Muscle of leg (tissue), 3 donors: ENCODE measurements at regions not wholly inside any gene's neighbourhood (a gene's known extent, or its start where the extent isn't known, plus 50 kb on each side); places are given as distances from the start of the nearest gene placed in this dataset.
A peak's percentile ranks its signal among the peaks of the same experiment; 100 is the strongest.

Source experiments
- DNase-seq: peaks from one replicate; pipeline ENCODE4 v3.0.0; 2013
- H3K27ac ChIP-seq: one replicate; pipeline ENCODE4 v1.5.1; 2013; ENCODE audit warnings: mild to moderate bottlenecking, low read length, control low read depth
- H3K27me3 ChIP-seq: one replicate; pipeline ENCODE4 v1.6.1; 2013; ENCODE audit warnings: low read length; ENCODE audit not compliant: control insufficient read depth, insufficient read depth
- H3K36me3 ChIP-seq: one replicate; pipeline ENCODE4 v1.6.1; 2013; ENCODE audit warnings: low read length; ENCODE audit not compliant: control insufficient read depth, insufficient read depth
- H3K4me1 ChIP-seq: one replicate; pipeline ENCODE4 v1.6.1; 2013; ENCODE audit warnings: low read length; ENCODE audit not compliant: control insufficient read depth, insufficient read depth
- H3K4me3 ChIP-seq: one replicate; pipeline ENCODE4 v1.5.1; 2013; ENCODE audit warnings: low read length, control low read depth
- H3K9me3 ChIP-seq: replicated peaks from 2 replicates; pipeline ENCODE4 v1.6.1; 2013; ENCODE audit warnings: low read depth, low read length; ENCODE audit not compliant: control insufficient read depth
- WGBS: methylation state at CpG from one replicate; pipeline ENCODE4 v1.1.5; 2013; ENCODE audit warnings: missing lambda C conversion rate; ENCODE audit not compliant: insufficient coverage; 5-methylcytosine and 5-hydroxymethylcytosine counted together

DNA sequence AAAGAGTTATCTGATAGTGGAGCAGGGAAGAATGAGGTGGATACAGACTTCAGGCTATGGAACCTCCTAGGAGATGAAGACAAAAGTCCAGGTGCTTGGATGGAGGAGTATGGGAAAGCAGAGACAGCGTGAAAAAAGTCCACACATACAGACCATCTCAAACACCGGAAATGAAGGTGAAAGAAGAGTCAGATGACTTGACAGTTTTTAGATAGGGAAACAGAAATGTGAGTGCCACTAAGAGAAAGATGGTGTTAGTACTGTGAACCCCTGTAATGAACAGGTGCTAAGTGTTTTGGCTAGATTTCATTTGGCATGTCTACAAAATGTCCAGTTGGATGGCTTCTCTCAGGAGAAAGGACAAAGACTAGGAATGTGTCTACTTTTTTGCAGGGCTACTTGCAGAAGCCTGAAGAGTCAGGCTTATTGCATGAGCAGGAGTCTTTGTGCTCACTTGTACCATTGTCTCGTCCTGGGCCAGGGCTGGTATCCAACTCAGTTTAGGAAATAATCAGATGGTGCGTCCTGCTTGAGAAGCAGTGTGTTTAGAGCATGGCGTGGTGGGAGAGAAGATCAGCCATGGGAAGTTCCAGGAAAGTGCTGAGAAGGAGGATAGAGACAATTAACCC is 90.6 kb upstream of the STARD4 start:
- no peaks in the 10 kb centered on the region for H3K9me3 ChIP-seq
- H3K27ac ChIP-seq, result no peak overlapping the region
- no peaks in the 10 kb centered on the region for H3K27me3 ChIP-seq
- WGBS, result 33% methylated on average over 1 of the region's 5 CpGs
- H3K4me3 ChIP-seq, result no peak overlapping the region
- H3K36me3 ChIP-seq, result no peaks in the 10 kb centered on the region
- DNase-seq, result no peak
- H3K4me1 ChIP-seq, result no peaks in the 10 kb centered on the region

DNA sequence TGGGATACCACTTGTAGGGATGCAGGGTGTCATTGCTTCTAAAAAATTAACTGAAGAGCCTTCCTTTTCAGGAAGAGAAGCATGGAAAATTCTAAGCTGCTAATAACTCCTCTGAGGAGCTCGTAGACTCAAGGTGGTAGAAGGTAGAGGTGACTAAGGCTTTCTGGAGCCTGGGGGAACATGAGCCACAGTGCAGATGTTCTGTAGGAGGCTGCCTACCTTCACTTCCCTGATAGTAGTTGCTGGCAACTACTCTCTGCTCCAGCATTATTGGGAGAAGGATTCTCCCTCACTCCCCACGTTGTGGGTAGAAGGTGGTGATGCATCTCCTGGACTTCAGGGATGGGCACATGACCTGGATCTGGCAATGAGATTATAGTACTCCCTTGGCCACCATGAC is 86.7 kb upstream of the STARD4 start:
- H3K4me3 ChIP-seq, result no peak overlapping the region
- H3K27me3 ChIP-seq, result no peaks in the 10 kb centered on the region
- no CpG with 5 or more reads among the region's 2 CpGs for WGBS
- H3K4me1 ChIP-seq, result no peaks in the 10 kb centered on the region
- H3K9me3 ChIP-seq, result no peaks in the 10 kb centered on the region
- DNase-seq, result no peak
- H3K36me3 ChIP-seq, result no peaks in the 10 kb centered on the region
- H3K27ac ChIP-seq, result no peak overlapping the region

DNA sequence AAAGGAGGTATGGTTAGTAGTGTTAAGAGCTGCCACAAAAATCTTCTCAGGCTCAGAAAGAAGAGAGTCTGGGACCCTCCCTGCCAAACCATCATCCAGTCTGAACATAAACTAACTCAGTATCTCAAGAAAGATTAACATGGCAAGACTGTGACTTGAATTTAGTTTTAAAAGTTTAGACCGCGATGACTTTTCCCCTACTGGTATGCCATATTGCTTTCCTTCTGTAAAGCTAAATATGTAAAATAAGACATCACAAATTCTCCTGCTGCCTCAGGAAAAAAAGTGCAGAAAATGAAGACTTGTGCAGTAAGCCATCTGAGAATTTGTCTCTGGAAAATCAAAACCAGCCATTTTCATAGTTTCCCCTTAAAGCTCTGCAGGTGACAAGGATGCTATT is 85.2 kb upstream of the STARD4 start:
- no peaks in the 10 kb centered on the region for H3K36me3 ChIP-seq
- no peaks in the 10 kb centered on the region for H3K9me3 ChIP-seq
- DNase-seq, result no peak
- no CpG with 5 or more reads among the region's 2 CpGs for WGBS
- H3K27ac ChIP-seq, result no peak overlapping the region
- H3K27me3 ChIP-seq, result no peaks in the 10 kb centered on the region
- H3K4me3 ChIP-seq, result no peak overlapping the region
- no peaks in the 10 kb centered on the region for H3K4me1 ChIP-seq

DNA sequence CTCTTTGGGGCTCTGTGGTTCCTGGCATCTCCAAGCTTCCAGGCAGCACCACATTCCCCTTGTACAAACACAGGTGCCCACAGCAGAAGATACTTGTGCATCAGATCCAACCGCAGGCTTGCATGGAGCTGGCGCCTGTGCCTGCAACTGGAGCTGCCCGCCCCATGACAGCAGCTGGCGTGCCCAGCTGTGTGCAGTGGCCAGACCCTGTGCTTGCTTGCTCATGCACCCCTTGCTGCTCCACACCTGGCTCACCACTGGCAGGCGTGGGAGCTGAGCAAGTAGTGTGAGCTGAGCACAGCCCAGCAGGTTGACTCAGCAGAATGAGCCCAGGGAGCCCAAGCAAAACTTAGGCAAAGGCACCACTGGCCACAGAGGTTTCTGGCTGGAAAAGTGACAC is 84.4 kb upstream of the STARD4 start:
- no peak overlapping the region for H3K4me3 ChIP-seq
- H3K4me1 ChIP-seq, result no peaks in the 10 kb centered on the region
- no peak overlapping the region for H3K27ac ChIP-seq
- no peak for DNase-seq
- no peaks in the 10 kb centered on the region for H3K27me3 ChIP-seq
- no peaks in the 10 kb centered on the region for H3K9me3 ChIP-seq
- no peaks in the 10 kb centered on the region for H3K36me3 ChIP-seq
- WGBS, result 92% methylated on average over 5 of the region's 5 CpGs

DNA sequence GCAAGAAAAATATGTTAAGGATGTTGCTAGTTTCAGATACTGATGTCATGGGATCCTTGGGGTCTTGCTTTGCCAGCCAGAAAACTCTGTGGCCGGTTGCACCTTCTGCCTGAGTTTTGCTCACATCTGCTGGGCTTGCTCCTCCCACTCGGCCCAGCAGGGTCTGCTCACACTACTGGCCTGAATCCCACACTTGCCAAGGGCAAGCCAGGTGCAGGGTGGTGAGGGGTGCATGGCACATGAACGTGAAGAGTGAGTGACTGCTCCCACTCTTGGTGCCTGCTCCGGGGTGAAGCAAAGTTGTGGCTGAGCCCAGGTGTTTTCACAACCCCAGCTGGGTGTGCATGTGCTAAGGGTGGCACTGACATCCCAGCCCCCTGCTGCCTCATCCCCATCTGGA is 83.1 kb upstream of the STARD4 start:
- Histone ChIP-seq H3K27me3 (no peaks in the 10 kb centered on the region), H3K4me1 (no peaks in the 10 kb centered on the region), H3K4me3 (no peak overlapping the region), H3K36me3 (no peaks in the 10 kb centered on the region), H3K27ac (no peak overlapping the region), H3K9me3 (no peaks in the 10 kb centered on the region)
- 85% methylated on average over 3 of the region's 4 CpGs for WGBS
- DNase-seq, result no peak

DNA sequence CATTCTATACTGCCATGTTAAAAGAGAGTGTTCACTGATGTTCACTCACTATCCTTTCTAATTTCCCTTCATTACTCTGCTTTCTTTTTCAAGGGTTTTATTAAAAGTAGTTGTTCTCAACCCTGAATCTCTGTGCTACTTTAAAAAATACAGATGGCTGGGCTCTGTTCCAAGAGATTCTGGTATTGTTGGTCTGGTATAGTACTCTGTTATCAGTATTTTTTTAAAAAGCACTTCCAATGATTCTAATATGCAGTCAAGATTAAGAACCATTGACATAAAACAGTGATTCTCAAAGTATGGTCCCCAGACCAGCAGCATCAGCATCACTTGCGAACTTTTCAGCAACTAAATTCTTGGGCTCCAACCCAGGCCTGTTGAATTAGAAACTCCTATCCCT is 77.0 kb upstream of the STARD4 start:
- no peaks in the 10 kb centered on the region for H3K36me3 ChIP-seq
- DNase-seq, result peak; percentile 10
- H3K9me3 ChIP-seq, result no peaks in the 10 kb centered on the region
- H3K27me3 ChIP-seq, result no peaks in the 10 kb centered on the region
- no peak overlapping the region for H3K4me3 ChIP-seq
- no CpG with 5 or more reads among the region's 1 CpG for WGBS
- H3K27ac ChIP-seq, result no peak overlapping the region
- H3K4me1 ChIP-seq, result no peaks in the 10 kb centered on the region

DNA sequence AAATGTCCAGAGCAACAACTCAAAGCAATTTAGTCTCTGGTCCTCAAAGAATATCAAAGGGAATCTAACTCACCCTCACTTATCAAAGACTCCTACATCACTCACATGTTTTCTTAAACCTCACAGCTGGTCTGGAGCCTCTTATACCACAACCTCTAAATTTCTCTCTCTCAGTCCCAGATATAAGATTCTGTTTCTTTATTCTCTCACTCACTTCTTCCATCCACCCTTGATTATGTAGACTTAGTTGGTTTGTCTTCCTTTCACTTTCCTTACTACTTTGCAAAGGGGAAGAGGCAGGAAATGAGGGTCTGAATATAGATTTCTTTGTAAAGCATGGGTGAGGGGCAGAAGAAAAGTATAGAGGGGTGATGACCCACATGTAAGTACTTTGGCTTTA is 75.4 kb upstream of the STARD4 start:
- DNase-seq, result no peak
- H3K4me1 ChIP-seq, result no peaks in the 10 kb centered on the region
- no peaks in the 10 kb centered on the region for H3K27me3 ChIP-seq
- H3K36me3 ChIP-seq, result no peaks in the 10 kb centered on the region
- H3K9me3 ChIP-seq, result no peaks in the 10 kb centered on the region
- H3K27ac ChIP-seq, result no peak overlapping the region
- no peak overlapping the region for H3K4me3 ChIP-seq

DNA sequence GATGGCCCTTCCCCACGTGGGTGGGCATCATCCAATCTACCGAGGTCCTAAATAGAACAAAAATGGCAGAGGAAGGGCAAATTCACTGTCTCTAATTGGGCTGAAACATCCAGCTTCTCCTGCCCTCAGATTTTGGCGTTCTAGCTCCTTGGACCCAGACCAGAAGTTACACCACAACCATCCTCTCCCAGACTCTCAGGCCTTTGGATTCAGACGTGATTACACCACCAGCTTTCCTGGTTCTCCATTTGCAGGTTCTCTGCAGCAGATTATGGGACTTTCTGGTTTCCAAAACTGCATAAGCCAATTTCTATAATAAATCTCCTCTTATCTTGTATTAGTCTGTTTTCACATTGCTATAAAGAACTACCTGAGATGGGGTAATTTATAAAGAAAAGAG is 73.6 kb upstream of the STARD4 start:
- no peaks in the 10 kb centered on the region for H3K36me3 ChIP-seq
- no peak for DNase-seq
- no peaks in the 10 kb centered on the region for H3K9me3 ChIP-seq
- no peaks in the 10 kb centered on the region for H3K27me3 ChIP-seq
- no peaks in the 10 kb centered on the region for H3K4me1 ChIP-seq
- no peak overlapping the region for H3K4me3 ChIP-seq
- H3K27ac ChIP-seq, result no peak overlapping the region
- WGBS, result 77% methylated on average over 3 of the region's 4 CpGs

DNA sequence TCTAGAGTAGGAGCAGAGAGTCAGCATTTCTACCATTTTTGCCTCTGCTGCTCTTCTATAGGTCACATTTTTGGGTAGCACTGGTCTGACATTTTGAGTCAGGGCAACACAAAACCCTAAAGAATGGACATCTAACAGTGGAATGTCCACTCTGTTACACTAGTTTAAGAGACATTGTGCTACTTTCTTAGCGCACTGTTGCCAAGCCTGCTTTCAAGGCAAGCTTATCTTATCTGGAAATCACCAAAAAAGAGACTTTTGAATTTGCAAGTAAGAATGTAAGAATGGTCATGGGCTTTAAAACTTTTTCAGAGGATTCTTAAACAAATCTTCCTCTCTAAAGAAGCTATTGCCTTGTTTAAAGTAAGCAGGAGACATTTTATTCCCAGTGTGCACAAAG is 73.0 kb upstream of the STARD4 start:
- H3K9me3 ChIP-seq, result no peaks in the 10 kb centered on the region
- no peaks in the 10 kb centered on the region for H3K27me3 ChIP-seq
- H3K4me1 ChIP-seq, result no peaks in the 10 kb centered on the region
- H3K4me3 ChIP-seq, result no peak overlapping the region
- DNase-seq, result no peak
- no CpG with 5 or more reads among the region's 1 CpG for WGBS
- no peaks in the 10 kb centered on the region for H3K36me3 ChIP-seq
- no peak overlapping the region for H3K27ac ChIP-seq

DNA sequence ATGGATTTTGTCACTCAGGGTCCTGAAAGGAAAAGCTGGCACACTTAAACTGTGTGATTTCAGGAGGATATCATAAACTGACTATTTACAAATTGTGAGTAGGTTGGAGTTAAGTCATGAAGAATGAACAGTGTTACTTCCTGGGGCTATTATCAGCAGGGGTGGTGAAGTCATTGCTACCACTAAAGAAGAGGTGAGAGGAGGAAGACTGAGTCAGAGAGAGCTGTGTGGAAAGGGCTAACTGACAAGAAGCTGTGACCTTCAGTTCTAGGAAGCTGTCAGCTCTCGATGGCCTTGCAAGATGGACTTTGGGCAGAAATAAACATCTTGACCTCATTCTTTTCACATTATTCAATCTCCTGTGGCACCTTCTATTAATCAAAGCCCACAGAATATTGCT is 72.3 kb upstream of the STARD4 start:
- H3K27me3 ChIP-seq, result no peaks in the 10 kb centered on the region
- no peaks in the 10 kb centered on the region for H3K9me3 ChIP-seq
- no peaks in the 10 kb centered on the region for H3K4me1 ChIP-seq
- no peak overlapping the region for H3K4me3 ChIP-seq
- no peaks in the 10 kb centered on the region for H3K36me3 ChIP-seq
- DNase-seq, result no peak
- no CpG with 5 or more reads among the region's 1 CpG for WGBS
- no peak overlapping the region for H3K27ac ChIP-seq

DNA sequence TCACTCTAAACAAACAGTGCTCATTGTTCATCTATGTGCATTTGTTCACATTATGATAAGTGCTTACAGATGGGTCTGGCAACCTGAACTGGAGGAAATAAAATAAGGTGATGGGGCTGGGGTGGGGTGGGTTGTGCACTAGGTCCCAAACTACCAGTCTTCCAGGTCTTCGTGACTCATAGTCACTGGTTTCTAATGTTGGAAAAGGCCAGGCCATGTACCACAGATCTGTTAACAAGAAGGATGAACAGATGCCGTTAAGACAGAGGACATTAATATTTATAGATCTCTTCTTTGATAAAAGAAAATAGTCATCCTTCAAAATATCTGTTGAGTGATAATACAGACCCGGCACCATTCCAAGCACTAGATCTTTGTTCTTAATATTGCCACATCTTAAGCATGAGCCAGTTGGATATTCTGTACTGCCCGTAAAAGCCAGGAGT is 71.4 kb upstream of the STARD4 start:
- DNase-seq, result peak; percentile 15
- no peaks in the 10 kb centered on the region for H3K4me1 ChIP-seq
- no peak overlapping the region for H3K4me3 ChIP-seq
- H3K27me3 ChIP-seq, result no peaks in the 10 kb centered on the region
- H3K27ac ChIP-seq, result no peak overlapping the region
- 100% methylated on average over 1 of the region's 4 CpGs for WGBS
- H3K36me3 ChIP-seq, result no peaks in the 10 kb centered on the region
- H3K9me3 ChIP-seq, result no peaks in the 10 kb centered on the region
